ENCODE measurements at regions not wholly inside any gene's neighbourhood (a gene's known extent, or its start where the extent isn't known, plus 50 kb on each side); places are given as distances from the start of the nearest gene placed in this dataset.

DNA sequence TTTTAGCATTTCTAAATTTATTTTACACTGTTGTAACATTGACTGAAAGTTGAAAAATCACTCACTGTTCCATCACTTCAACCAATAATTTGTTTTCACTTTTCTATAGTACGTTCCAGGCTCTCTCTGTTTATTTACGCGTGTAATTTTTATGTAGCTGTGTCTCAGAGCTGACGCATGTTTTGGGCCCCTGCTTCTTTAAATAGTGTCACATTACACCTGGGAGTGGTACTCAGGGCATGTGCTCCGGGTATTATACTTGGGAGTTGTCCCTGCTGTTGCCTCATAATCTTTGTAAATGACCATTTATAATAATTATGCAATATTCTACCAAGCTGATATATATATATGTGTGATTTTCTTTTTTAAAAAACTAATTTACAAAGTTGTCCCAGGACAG is 132.8 kb upstream of the CPM start:
- TF ChIP-seq ZNF837 (tag by site-specific recombination; IDR thresholded peaks at IDR 0.05) (no peak), REST (tag by site-specific recombination; IDR thresholded peaks at IDR 0.05) (no peak), ZNF24 (tag by site-specific recombination; IDR thresholded peaks at IDR 0.05) (no peak), ZNF660 (tag by site-specific recombination; IDR thresholded peaks at IDR 0.05) (no peak), CTCF (tag by site-specific recombination; IDR thresholded peaks at IDR 0.05) (no peak), PRDM4 (tag by site-specific recombination; IDR thresholded peaks at IDR 0.05) (no peak)

Data from HEK293 (cell line).